ENCODE measurements at regions not wholly inside any gene's neighbourhood (a gene's known extent, or its start where the extent isn't known, plus 50 kb on each side); places are given as distances from the start of the nearest gene placed in this dataset.
A peak's percentile ranks its signal among the peaks of the same experiment; 100 is the strongest.

DNA sequence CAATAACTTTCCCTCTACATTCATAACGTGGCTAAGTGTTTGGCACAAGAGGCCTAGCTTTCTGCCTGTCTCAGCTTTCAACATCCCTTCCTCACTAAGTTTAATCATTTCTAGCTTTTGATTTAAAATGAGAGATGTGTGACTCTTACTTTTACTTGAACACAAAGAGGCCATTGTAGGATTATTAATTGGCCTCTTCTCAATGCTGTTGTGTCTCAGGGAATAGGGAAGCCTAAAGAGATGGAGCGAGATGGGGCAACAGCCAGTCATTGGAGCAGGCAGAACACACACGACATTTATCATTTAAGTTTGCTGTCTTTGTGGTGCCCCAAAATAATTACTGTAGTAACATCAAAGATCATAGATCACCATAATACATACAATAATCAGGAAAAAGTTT lies 167.1 kb upstream of the TRIM24 start:
- WGBS: 100% methylated on average over 1 of the region's 3 CpGs
- H3K36me3 ChIP-seq (ENCODE audit: control insufficient read depth in 1 of 2, insufficient read depth in 2 of 2, low read depth in 1 of 2, low read length in 2 of 2): no peaks in the 10 kb centered on the region

DNA sequence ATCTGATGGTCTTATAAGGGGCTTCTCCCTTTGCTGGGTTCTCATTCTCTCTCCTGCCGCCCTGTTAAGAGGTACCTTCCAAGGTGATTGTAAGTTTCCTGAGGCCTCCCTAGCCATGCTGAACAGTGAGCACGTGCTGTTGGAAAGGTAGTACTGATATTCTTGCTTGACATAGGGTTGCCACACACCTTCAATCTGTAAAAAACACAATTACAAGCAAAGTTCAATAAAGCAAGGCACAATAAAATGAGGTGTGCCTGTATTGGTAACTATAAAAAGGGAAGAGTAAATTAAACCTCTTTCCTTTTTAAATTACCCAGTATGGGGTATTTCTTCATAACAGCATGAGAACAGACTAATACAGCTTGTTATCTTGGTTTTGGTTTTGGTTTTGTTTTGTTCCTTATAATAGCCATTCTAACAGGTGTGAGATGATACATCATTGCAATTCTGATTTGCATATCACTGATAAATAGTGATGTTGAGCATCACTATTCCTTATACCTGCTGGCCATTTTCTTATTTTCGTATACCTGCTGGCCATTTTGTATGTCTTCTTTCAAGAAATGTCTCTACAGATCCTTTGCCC lies 164.9 kb upstream of the TRIM24 start:
- H2BK12ac ChIP-seq (ENCODE audit: low read length in 2 of 2): no peak overlapping the region
- no peaks in the 10 kb centered on the region for H3K27me3 ChIP-seq (ENCODE audit: control insufficient read depth in 1 of 2, insufficient read depth in 1 of 2, low read length in 2 of 2)
- no peak overlapping the region for H2BK5ac ChIP-seq (ENCODE audit: low read depth, low read length, poor library complexity, severe bottlenecking)
- no peak overlapping the region for H3K4me2 ChIP-seq (ENCODE audit: low read length, poor library complexity, severe bottlenecking)
- H2BK15ac ChIP-seq (ENCODE audit: low read depth, poor library complexity, severe bottlenecking): no peak overlapping the region
- H3K27ac ChIP-seq (ENCODE audit: low read length, poor library complexity, severe bottlenecking): no peak overlapping the region
- H2BK120ac ChIP-seq (ENCODE audit: low read depth, low read length): no peak overlapping the region
- no peak overlapping the region for H3K9ac ChIP-seq (ENCODE audit: low read length)
- no peak overlapping the region for H3K4me3 ChIP-seq (ENCODE audit: insufficient read depth in 1 of 2, low read depth in 1 of 2, low read length in 2 of 2)
- no peak overlapping the region for H4K8ac ChIP-seq (ENCODE audit: low read length)
- no peak overlapping the region for H3K18ac ChIP-seq (ENCODE audit: low read depth in 1 of 2, low read length in 2 of 2)
- no peak overlapping the region for H3K14ac ChIP-seq (ENCODE audit: low read length in 2 of 2)
- no peak for DNase-seq
- no peak overlapping the region for H4K91ac ChIP-seq (ENCODE audit: low read length)
- H2AFZ ChIP-seq (ENCODE audit: low read depth, low read length): no peak overlapping the region
- WGBS: 86% methylated on average over 1 of the region's 3 CpGs
- H3K23ac ChIP-seq (ENCODE audit: low read length in 2 of 2): no peak overlapping the region
- no peaks in the 10 kb centered on the region for H3K79me1 ChIP-seq (replicated peaks; ENCODE audit: low read length, poor library complexity, severe bottlenecking)
- H3K4me1 ChIP-seq (ENCODE audit: control insufficient read depth, insufficient read depth, low read depth, low read length): peaks cover 6% of the 10 kb centered on the region
- H3K9me3 ChIP-seq (ENCODE audit: control insufficient read depth, low read length): peaks cover 12% of the 10 kb centered on the region
- H2AK5ac ChIP-seq (ENCODE audit: low read length, severe bottlenecking): peak overlapping the region; percentile 86
- H3K4ac ChIP-seq (ENCODE audit: low read depth in 1 of 2, low read length in 2 of 2): no peak overlapping the region
- H3K36me3 ChIP-seq (ENCODE audit: control insufficient read depth in 1 of 2, insufficient read depth in 2 of 2, low read depth in 1 of 2, low read length in 2 of 2): no peaks in the 10 kb centered on the region

More for the DNA sequence above, 167.1 kb upstream of the TRIM24 start:
- H3K4me3 ChIP-seq (ENCODE audit: insufficient read depth in 1 of 2, low read depth in 1 of 2, low read length in 2 of 2): no peak overlapping the region
- no peak overlapping the region for H3K18ac ChIP-seq (ENCODE audit: low read depth in 1 of 2, low read length in 2 of 2)
- H3K4ac ChIP-seq (ENCODE audit: low read depth in 1 of 2, low read length in 2 of 2): no peak overlapping the region
- no peaks in the 10 kb centered on the region for H3K79me1 ChIP-seq (replicated peaks; ENCODE audit: low read length, poor library complexity, severe bottlenecking)
- no peak overlapping the region for H2BK12ac ChIP-seq (ENCODE audit: low read length in 2 of 2)
- H2BK120ac ChIP-seq (ENCODE audit: low read depth, low read length): no peak overlapping the region
- peaks cover 16% of the 10 kb centered on the region for H3K9me3 ChIP-seq (ENCODE audit: control insufficient read depth, low read length)
- no peak for DNase-seq
- H3K4me2 ChIP-seq (ENCODE audit: low read length, poor library complexity, severe bottlenecking): no peak overlapping the region
- no peaks in the 10 kb centered on the region for H3K27me3 ChIP-seq (ENCODE audit: control insufficient read depth in 1 of 2, insufficient read depth in 1 of 2, low read length in 2 of 2)
- H3K27ac ChIP-seq (ENCODE audit: low read length, poor library complexity, severe bottlenecking): no peak overlapping the region
- H3K23ac ChIP-seq (ENCODE audit: low read length in 2 of 2): no peak overlapping the region
- H2BK5ac ChIP-seq (ENCODE audit: low read depth, low read length, poor library complexity, severe bottlenecking): no peak overlapping the region
- H4K8ac ChIP-seq (ENCODE audit: low read length): no peak overlapping the region
- H3K4me1 ChIP-seq (ENCODE audit: control insufficient read depth, insufficient read depth, low read depth, low read length): peaks cover 6% of the 10 kb centered on the region
- no peak overlapping the region for H2AFZ ChIP-seq (ENCODE audit: low read depth, low read length)
- no peak overlapping the region for H2BK15ac ChIP-seq (ENCODE audit: low read depth, poor library complexity, severe bottlenecking)
- no peak overlapping the region for H3K9ac ChIP-seq (ENCODE audit: low read length)
- H4K91ac ChIP-seq (ENCODE audit: low read length): no peak overlapping the region
- H3K14ac ChIP-seq (ENCODE audit: low read length in 2 of 2): no peak overlapping the region
- H2AK5ac ChIP-seq (ENCODE audit: low read length, severe bottlenecking): no peak overlapping the region

DNA sequence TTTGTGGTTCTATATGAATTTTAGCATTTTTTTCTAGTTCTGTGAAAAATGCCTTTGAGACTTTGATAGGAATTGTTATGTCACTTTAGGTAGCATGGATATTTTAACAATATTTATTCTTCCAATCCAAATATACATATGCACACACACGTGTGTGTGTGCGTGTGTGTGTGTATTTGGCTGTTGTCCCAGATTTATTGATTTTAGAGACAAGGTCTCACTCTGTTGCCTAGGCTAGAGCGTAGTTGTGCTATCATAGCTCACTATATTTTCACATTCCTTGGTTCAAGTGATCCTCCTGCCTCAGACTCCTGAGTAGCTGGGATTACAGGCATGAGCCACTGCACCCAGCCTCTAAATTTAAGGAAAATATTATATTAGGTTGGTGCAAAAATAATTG lies 162.5 kb upstream of the TRIM24 start:
- H3K27me3 ChIP-seq (ENCODE audit: control insufficient read depth in 1 of 2, insufficient read depth in 1 of 2, low read length in 2 of 2): no peaks in the 10 kb centered on the region
- H3K18ac ChIP-seq (ENCODE audit: low read depth in 1 of 2, low read length in 2 of 2): no peak overlapping the region

DNA sequence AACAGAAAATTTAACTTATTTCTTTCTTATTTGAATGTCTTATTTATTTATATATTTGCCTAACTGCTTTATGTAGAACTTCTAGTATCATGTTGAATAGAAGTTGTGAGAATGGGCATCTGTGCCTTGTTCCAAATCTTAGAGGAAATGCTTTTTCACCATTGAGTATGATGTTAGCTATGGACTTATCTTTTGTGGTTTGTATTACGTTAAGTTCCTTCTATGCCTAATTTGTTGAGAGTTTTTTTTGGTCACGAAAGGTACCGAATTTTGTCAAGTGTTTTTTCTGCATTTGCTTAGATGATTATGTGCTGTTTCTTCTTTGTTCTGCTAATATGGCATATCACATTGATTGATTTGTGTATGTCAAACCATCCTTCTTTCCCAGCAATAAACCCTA lies 161.0 kb upstream of the TRIM24 start:
- Histone ChIP-seq H3K27me3 (ENCODE audit: control insufficient read depth in 1 of 2, insufficient read depth in 1 of 2, low read length in 2 of 2) (no peaks in the 10 kb centered on the region), H2BK15ac (ENCODE audit: low read depth, poor library complexity, severe bottlenecking) (no peak overlapping the region), H3K36me3 (ENCODE audit: control insufficient read depth in 1 of 2, insufficient read depth in 2 of 2, low read depth in 1 of 2, low read length in 2 of 2) (no peaks in the 10 kb centered on the region), H2BK12ac (ENCODE audit: low read length in 2 of 2) (no peak overlapping the region), H3K9ac (ENCODE audit: low read length) (no peak overlapping the region), H3K4me1 (ENCODE audit: control insufficient read depth, insufficient read depth, low read depth, low read length) (peaks cover 3% of the 10 kb centered on the region), H3K18ac (ENCODE audit: low read depth in 1 of 2, low read length in 2 of 2) (no peak overlapping the region), H3K14ac (ENCODE audit: low read length in 2 of 2) (no peak overlapping the region), H4K8ac (ENCODE audit: low read length) (no peak overlapping the region), H2AFZ (ENCODE audit: low read depth, low read length) (no peak overlapping the region), H2BK5ac (ENCODE audit: low read depth, low read length, poor library complexity, severe bottlenecking) (no peak overlapping the region), H3K23ac (ENCODE audit: low read length in 2 of 2) (no peak overlapping the region), H4K91ac (ENCODE audit: low read length) (no peak overlapping the region), H3K27ac (ENCODE audit: low read length, poor library complexity, severe bottlenecking) (no peak overlapping the region), H2BK120ac (ENCODE audit: low read depth, low read length) (no peak overlapping the region), H3K4ac (ENCODE audit: low read depth in 1 of 2, low read length in 2 of 2) (no peak overlapping the region), H3K4me3 (ENCODE audit: insufficient read depth in 1 of 2, low read depth in 1 of 2, low read length in 2 of 2) (no peak overlapping the region), H2AK5ac (ENCODE audit: low read length, severe bottlenecking) (no peak overlapping the region), H3K9me3 (ENCODE audit: control insufficient read depth, low read length) (peaks cover 10% of the 10 kb centered on the region), H3K79me1 (replicated peaks; ENCODE audit: low read length, poor library complexity, severe bottlenecking) (no peaks in the 10 kb centered on the region), H3K4me2 (ENCODE audit: low read length, poor library complexity, severe bottlenecking) (no peak overlapping the region)
- DNase-seq: no peak
- WGBS: 96% methylated on average over 3 of the region's 3 CpGs

More for the DNA sequence above, 162.5 kb upstream of the TRIM24 start:
- H4K91ac ChIP-seq (ENCODE audit: low read length): no peak overlapping the region
- no peak overlapping the region for H2AK5ac ChIP-seq (ENCODE audit: low read length, severe bottlenecking)
- no peaks in the 10 kb centered on the region for H3K79me1 ChIP-seq (replicated peaks; ENCODE audit: low read length, poor library complexity, severe bottlenecking)
- H4K8ac ChIP-seq (ENCODE audit: low read length): no peak overlapping the region
- H2BK5ac ChIP-seq (ENCODE audit: low read depth, low read length, poor library complexity, severe bottlenecking): no peak overlapping the region
- H3K36me3 ChIP-seq (ENCODE audit: control insufficient read depth in 1 of 2, insufficient read depth in 2 of 2, low read depth in 1 of 2, low read length in 2 of 2): no peaks in the 10 kb centered on the region
- DNase-seq: no peak
- H2BK12ac ChIP-seq (ENCODE audit: low read length in 2 of 2): no peak overlapping the region
- no peak overlapping the region for H3K4ac ChIP-seq (ENCODE audit: low read depth in 1 of 2, low read length in 2 of 2)
- WGBS: 100% methylated on average over 1 of the region's 3 CpGs
- H2BK15ac ChIP-seq (ENCODE audit: low read depth, poor library complexity, severe bottlenecking): no peak overlapping the region
- no peak overlapping the region for H3K14ac ChIP-seq (ENCODE audit: low read length in 2 of 2)
- no peak overlapping the region for H3K27ac ChIP-seq (ENCODE audit: low read length, poor library complexity, severe bottlenecking)
- no peak overlapping the region for H3K4me2 ChIP-seq (ENCODE audit: low read length, poor library complexity, severe bottlenecking)
- H3K23ac ChIP-seq (ENCODE audit: low read length in 2 of 2): no peak overlapping the region
- H3K4me1 ChIP-seq (ENCODE audit: control insufficient read depth, insufficient read depth, low read depth, low read length): peaks cover 6% of the 10 kb centered on the region
- no peak overlapping the region for H3K4me3 ChIP-seq (ENCODE audit: insufficient read depth in 1 of 2, low read depth in 1 of 2, low read length in 2 of 2)
- peaks cover 13% of the 10 kb centered on the region for H3K9me3 ChIP-seq (ENCODE audit: control insufficient read depth, low read length)
- H2AFZ ChIP-seq (ENCODE audit: low read depth, low read length): no peak overlapping the region
- no peak overlapping the region for H2BK120ac ChIP-seq (ENCODE audit: low read depth, low read length)
- H3K9ac ChIP-seq (ENCODE audit: low read length): no peak overlapping the region

Data from mesenchymal stem cell (in vitro differentiated cells and primary cell).